ENCODE measurements at regions not wholly inside any gene's neighbourhood (a gene's known extent, or its start where the extent isn't known, plus 50 kb on each side); places are given as distances from the start of the nearest gene placed in this dataset.

- no peak for DNase-seq
Observed at GRCh38 chr12:93107514-93108312, 178.6 kb upstream of the EEA1 start.

DNA sequence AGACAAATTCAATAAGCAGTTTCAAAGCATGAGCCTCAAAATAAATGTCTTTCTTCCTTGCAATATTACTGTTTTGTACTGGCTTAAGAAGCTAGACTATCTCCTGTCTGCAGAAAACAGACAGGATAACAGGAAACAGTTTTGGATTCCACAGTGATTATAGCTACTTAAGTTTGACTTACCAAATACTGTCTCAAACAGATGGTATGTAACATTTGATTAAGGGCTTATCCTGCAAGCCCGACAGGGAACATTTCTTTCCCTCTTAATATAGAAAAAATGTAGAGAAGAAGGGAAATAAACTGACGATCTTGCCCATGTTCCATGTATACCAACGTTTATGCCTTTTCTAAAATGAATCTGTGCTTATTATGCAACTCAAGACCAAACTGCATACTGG is 179.9 kb upstream of the EEA1 start:
- no peak for DNase-seq

DNA sequence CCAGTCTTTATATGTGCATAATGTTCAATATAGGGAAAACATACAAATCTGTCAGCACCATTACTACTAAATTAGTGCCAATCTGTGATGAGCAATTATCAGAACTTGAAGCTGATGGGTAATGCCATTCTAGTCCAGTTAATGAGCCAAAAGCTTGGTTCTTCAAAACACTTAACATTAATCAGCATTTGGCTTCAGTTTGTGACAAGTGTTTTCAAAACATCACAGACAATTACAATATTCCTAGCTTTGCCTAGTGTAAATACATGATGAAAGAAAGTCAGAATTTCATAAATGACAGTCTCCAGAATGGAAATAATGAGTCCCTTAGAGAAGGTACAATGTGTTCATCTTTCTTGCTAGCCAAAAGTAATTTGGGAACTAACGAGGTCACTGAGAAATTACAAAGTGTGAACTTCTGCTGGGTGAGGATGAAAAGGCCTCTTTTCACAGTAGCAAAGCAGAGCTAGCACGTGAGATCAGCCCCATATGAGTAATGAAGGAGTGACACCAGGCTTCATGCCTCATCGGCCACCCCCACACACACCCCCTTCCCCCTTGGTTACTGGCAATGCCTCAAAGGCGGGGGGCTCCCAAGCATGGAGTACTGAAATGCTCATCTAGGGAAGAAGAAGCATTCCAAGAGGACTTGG is 180.6 kb upstream of the EEA1 start:
- DNase-seq, result peak; percentile 47

- DNase-seq, result no peak
Observed at GRCh38 chr12:93111773-93112172, 182.7 kb upstream of the EEA1 start.

DNA sequence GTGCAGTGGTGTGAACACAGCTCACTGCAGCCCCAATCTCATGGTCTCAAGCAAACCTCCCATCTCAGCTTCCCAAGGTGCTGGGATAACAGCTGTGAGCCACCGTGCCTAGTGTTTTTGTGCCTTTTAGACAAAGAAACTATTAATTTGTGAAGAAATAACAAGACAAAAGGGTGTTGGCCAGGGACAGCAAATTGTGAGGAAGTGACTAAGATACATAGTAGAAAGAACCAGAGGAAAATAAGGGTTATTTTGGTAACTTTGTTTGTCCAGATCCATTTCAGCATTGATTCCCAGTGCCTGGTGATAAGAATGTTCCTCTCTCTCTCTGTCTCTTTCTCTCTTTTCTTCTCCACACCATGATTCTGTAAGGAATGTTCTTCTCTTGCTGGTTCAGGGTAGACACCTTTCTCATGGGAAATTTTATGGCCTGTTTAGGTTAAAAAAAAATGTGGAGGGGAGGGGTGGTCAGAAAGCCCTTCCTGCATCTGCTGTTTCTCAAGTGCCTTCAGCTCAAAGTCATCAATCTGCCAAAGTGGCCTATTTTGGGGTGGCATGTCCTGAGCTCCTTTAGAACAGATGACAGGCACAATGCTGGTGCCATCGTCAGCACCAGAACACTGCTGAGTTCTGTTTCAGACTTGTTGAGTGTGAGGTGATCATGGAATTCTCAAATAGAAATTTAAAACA is 184.4 kb upstream of the EEA1 start:
- no peak for DNase-seq

- DNase-seq, result no peak
Observed at GRCh38 chr12:93115198-93115601, 186.1 kb upstream of the EEA1 start.

DNA sequence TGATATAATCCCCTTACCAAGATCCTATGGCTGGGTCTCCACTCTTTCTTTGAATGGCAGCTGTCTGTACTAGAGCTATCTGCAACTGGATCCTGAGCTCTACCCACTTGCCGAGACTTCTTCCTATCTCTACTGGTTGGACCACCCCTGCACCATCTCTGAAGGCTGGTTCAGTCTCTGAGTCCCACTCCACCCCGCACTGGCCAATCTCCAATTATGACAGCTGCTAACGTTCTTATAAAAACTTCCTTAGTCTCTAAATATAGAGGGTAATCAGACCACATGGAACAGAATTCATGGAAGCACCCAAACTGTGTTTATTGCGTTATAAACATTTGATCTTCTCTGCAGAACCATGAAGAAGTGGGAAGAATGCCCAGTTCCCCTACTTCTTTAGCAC is 186.6 kb upstream of the EEA1 start:
- no peak for DNase-seq

DNA sequence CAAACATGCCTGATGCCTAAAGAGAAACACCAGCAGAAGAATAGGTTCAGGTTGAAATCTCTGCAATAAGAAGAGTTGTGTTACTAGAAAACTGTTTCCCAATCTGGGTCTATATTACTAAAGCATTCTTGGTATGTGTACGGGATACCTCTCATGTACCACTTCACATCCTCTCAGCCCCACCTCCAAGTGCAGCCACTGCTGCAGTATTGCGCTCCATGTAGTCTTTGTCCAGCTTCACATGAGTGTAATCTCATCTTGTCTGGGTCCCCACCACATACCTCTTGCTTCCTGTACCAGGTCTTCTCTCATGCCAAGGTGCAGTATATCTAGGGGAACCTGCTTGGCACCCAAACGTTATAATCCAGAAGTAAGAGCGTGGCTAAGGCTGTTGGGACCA is 187.5 kb upstream of the EEA1 start:
- no peak for DNase-seq

DNA sequence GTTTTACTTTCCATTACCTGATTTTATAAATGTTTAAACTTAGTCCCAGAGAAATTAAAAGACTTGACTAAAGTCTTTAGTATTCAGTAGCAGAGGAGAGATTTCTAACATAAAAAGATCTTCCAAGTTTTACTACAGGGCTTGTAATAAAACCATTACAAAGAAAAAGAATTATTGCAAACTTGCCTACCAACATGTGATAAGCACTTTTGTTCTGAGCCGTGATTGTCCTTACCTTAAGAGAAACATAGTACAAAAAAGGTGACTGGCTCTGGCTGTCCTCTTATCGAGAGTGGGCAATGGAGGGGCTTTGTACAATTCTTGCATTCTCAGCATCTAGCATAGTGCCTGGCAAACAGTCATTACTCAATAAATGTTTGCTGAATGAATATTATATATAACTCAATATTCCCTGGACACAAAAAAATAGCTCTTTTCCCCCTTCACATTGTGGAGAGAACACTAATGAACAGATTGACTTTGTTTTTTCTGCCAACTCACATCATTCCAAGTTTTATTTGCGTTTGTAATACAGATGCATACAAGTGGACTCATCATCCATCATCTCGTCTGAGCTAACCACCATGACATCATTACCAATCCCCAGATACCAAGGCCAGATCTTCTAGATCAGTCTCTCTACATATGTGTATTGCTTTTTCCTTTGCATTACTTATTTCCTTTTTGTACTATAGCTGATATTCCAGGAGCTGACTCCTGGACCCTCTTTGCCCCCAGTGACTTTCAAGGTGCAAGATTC is 192.8 kb upstream of the EEA1 start:
- DNase-seq, result no peak

DNA sequence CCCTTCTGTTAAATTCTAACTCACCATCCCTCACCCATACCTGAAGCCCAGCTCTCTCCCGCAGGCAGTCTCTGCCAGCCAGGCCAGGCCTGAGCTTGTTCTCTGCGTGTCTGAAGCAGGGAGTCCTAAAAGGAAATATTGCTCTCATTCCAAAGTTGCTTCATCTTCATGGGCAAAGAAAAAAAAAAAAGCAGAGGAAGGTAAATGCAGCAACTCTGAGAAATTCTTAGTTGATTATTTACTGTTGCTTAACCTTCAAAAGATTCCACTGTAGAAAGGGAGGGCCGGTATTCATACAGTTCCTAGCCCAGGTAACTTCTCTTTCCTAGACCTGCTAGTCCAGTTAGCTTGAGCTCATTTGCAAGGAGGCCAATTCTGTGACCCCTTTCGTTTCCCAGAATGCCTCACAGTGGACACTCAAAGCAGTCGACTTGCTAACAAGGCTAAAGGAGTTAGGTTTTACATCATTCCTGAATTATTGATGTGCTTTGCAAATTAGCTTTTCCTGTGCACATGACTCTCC is 193.5 kb upstream of the EEA1 start:
- no peak for DNase-seq

GRCh38 chr12:93125126-93125525 is 196.0 kb upstream of the EEA1 start:
- no peak for DNase-seq

GRCh38 chr12:93126069-93126474 is 197.0 kb upstream of the EEA1 start:
- no peak for DNase-seq

- no peak for DNase-seq
Observed at GRCh38 chr12:93127107-93127560, 198.0 kb upstream of the EEA1 start.

DNA sequence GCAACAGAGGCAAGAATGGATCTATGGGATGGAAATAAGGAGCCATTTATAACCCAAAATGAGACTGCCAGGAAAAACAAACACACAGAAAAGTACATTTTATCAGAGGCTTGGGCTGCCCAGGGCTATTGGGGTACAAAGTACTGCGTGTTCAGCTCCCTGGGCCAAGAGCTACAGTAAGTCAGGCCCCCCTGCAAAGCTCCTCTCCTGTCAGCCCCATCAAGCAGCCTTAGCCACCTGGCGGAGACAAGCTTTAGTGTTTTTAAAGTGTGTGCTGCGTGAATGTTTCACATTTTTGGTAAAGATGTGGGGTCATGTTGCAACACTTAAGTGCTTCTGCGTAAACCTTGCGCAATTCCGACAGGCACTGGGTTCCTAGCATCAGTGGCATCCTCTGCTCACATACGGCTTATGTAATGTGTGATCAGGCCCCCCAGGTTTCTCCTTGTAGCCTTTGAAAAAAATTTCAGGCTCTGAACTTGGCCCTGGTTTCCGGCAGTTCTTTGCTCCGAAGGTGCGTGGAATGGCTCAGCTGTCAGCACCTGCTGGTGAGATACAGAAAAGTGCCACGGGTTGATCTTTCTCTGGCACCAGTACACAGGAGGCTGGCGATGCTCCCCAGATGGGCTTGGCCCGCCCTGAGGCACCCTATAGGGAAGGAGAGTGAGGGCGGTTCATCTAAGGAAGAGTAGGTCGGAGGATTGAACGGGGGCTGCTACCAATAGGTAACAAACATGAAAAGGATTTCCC is 198.7 kb upstream of the EEA1 start:
- DNase-seq, result no peak

DNA sequence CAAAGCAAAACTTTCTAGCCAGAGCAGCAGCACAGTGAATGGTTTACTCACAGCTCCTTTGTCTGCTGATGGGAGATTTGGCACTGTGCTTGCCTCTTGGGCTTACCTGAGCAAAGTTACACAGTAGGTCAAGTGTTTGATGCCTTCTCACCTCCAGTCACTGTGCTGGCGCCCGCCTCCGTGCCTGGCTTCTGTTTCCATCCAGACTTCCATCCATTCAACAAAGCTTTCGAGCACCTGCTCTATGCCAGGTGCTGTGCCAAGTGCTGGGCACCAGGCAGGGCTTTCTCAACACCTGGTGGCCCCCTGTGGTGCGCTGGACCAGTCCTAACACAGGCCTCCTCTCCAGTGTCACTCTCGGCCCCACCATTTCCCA is 199.2 kb upstream of the EEA1 start:
- DNase-seq, result no peak

GRCh38 chr12:93130366-93131054 is 201.4 kb upstream of the EEA1 start:
- no peak for DNase-seq

- DNase-seq, result no peak
Observed at GRCh38 chr12:93133361-93133760, 204.3 kb upstream of the EEA1 start.

DNA sequence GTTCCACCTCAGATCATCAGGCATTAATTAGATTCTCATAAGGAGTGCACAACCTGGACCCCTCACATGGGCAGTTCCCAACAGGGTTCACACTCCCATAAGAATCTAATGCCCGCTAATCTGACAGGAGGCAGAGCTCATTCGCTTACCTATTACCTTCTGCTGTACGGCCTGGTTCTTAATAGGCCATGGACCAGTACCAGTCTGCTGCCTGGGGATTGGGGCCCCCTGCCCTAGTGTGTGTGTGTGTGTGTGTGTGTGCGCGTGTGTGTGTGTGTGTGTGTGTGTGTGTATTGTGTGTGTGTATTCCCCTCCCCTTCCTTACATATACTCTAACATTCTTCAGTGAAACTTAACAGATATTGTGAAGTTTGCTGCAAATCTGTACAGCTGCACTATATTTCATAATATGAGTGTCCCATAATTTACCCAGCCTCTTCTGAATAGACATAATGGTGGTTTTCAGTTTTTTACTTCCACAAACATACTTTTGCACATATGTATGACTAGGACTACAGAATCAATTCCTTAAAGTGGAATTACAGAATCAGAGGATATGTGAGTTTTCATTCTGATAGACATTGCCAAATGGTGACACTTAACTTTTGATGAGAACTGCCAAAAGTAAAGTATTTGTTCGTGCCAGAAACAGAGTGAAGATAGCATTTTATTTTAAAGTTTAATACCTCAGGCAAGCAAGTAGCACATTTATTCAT is 205.2 kb upstream of the EEA1 start:
- DNase-seq, result no peak

GRCh38 chr12:93134893-93135285 is 205.8 kb upstream of the EEA1 start:
- DNase-seq, result no peak

- DNase-seq, result no peak
Observed at GRCh38 chr12:93135286-93136239, 206.5 kb upstream of the EEA1 start.

Measured in stimulated activated CD4-positive, alpha-beta T cell treated with anti-CD3 and anti-CD28 coated beads, Interleukin-4, amount 100 ng/mL, for 24 hours (primary cell).